Activated CD4-positive, alpha-beta T cell treated with anti-CD3 and anti-CD28 coated beads, Interleukin-2, Interleukin-4, amounts not matched to agents 100 ng/mL and 50 ng/mL, durations not matched to agents 16 hours and 8 hours (primary cell): ENCODE measurements at regions not wholly inside any gene's neighbourhood (a gene's known extent, or its start where the extent isn't known, plus 50 kb on each side); places are given as distances from the start of the nearest gene placed in this dataset.
"Not testable (repeated sequence)": the region's sequence is repeated elsewhere in the genome, so short reads cannot be mapped to it uniquely, and the experiment has no call there.

Experiments
- DNase-seq: peaks from one replicate; pipeline ENCODE4 v3.0.0-alpha.2; 2020; ENCODE audit warnings: low spot score

DNA sequence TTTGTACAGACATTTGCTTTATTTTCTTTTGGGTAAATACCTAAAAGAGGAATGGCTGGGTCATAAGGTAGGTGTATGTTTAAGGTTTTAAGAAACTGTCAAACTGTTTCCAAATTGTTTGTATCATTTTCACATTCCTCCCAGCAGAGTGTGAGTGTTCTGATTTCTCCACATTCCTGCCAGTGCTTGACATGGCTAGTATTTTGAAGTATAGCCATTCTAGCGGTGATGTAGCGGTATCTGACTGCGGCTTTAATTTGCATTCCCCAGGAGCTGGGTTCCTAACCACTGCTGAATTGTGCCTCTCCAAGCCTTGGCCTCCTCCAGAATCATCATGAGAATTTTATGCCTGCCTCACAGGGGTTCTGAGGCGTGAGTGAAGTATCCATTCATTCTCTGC, 61.8 kb upstream of the ARL4C start:
- DNase-seq: no peak

DNA sequence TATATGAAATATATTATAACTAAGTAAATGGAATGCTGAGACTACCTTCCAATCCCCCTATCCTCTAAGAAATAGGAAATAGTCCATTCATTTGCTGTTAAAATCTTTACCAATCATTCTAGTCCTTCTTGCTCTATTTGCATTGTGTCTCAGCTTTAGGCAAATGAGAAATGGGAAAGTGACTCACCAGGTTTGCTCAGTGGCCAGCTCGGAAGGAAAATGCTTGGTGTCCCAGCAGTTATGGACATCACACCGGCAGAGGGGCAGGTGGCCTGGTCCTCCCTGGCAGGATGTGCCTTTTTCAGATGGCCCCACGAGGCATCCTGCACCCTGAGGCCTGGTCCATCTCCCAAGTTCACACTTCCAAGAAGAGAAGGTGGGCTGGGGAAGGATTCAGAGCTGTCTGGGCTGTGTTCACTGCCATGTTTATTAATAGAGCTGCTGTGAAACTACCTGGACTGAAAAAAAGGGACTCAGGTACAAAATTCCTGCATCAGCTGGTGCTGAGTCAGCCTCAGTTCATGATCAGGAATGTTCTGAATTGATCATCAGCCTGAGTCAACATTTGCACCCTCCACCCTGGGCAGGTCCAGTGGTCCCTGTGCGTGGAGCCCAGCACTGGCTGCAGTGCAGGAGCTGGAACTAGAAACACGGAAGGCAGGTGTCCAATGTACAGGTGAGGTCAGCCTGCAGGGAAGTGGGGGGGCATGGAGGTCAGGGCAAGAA, 60.1 kb upstream of the ARL4C start:
- no peak for DNase-seq

DNA sequence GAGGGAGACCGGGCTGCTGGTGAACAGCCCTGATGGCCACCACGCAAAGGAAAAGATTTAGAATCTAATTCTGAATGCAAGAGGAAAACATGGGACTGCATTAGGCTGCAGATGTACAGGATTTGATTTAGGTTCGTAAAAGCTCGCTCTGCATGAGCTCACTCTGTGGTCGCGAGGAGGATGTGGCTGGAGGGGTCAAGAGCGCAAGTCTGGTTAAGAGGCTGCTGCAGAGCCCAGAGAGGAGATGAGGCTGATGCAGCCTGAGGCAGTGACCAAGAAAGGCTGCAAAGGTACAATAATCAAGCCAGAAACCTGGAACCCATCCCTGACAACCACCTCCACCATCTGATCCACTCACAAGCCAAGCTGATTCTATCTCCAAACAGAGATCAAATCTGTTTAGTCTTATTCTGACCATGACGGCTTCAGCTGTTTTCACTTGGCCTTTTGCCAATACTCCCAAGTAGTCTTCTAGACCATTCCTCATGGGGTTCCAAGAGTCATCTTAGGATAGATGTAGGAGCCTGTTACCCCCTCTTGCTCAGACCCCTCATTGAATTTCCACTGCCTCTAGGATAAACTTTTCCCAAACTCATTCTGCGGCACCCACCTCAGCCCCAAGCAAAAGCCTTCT, 58.9 kb upstream of the ARL4C start:
- DNase-seq: no peak

DNA sequence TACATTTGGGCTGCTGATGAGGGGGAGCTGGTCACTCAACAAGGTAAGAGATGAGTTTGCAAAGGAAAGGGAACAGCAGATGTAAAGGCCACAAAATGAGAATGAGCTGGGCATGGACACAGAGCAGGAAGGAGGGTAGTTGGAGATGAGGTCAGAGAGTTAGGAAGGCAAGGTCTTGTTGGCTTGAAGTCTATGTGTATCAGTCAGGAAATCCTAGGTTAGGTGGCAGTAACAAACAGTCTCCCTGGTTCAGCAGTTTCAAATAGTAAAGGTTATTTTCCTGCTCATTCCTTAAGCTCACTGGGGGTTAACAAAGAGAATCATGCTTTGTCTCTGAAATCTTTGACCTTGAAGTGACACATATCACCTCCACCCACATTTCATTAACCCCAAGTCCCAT, 58.3 kb upstream of the ARL4C start:
- no peak for DNase-seq

DNA sequence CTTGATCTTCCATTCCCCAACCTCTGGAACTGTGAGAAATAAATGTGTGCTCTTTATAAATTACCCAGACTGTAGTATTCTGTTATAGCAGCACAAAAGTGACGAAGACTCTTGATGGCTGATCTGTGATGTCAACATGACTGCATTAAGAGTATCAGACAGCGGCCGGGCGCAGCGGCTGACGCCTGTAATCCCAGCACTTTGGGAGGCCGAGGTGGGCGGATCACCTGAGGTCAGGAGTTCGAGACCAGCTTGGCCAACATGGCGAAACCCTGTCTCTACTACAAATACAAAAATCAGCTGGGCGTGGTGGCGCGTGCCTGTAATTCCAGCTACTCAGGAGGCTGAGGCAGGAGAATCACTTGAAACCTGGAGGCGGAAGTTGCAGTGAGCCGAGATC, 56.3 kb upstream of the ARL4C start:
- not testable (repeated sequence) for DNase-seq

DNA sequence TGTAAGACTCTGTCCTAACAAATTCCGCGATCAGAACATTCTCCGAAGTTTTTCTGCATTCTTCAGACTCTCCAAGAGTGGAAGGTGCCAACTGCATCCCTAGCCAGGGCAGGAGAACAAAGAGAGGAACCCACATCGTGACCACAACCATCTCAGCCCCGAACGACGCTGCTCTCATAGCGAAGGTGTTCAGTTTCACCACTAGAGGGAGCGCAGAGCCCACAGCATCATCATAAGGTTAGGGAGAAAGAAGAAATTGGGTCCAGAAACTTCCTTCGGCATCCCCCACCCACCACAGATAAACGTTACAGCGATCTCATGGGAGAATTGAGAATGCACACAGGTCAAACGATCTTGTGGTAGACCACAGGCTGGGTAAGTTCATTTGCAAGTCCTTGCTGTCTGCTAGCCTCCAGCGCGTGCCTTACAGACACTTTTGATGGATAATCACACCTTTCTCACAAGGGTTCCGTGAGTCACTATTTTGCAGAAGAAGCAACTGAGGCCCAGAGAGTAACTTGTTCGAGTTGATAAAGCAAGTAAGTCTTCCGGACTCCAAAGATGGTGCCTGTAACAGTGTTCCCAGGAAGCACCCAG, 53.7 kb upstream of the ARL4C start:
- DNase-seq: peak; percentile 70

DNA sequence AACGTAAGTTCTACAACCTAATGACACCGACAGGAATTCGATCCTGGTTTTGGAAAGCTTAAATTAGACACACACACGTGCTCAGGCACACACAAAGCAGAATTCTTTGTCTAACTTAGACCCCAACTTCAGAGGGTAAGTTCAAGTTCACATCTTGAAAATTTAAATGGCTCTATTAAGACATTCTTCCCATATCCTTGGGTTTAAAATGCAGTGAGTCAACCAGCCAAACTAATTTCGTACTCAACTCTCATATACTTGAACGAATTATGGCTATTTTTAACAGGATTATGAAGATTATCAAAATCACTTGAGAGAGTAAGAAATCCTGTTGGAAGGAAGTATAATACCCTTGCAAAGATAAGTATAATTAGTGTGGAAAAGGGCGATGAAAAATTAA, 53.2 kb upstream of the ARL4C start:
- no peak for DNase-seq

DNA sequence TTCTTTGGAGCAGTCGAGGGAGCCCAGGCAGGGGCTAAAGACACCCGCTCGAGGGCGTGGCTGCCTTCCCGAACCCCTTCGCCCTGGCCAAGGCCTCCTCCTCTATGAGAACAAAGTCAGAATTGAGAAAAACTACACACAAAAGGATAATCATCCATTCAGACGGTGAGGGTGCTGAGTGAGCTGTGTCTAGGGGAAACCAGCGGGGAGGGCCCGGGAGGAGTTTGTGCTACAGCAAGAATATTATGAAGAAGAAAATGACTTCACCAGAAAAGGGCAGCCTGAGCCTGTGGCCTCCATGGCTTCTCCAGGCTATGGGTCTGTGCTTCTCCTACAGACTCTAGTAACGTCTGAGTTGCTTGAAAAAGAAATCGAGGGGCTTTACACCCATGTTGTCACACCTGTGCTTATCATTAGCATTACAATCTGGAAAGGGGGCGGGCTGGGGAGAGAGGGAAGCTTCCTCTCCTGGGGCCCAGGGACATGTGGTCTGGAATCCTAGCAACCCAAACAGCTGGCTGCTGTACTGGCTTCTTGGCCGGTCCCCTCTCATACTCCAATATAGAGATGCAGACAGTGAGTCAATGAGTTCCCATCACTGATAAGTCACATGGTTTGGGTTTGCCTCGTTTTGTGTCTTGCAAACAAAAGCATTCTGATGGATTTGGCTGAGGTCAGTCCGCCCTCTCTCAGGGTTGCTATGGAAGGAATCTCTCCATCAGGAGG, 52.0 kb upstream of the ARL4C start:
- no peak for DNase-seq

DNA sequence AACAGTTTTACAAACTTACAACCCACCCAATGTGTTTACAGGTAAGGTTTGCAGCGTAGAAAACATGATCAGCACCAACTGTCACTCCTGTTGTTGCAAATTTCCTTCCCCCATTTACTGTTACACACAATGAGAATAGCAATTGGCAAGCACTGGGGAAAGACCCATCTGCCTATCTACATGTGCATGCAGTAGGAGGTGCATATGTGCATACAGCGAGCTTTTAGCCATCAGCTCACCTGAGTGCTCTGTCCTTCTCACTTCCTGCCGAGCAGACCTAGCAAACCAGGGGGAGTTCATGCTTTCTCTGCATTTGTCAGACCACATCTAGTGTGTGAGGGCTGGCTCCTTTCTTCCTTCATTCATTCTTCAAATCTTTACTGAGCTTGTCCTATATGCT, 49.9 kb upstream of the ARL4C start:
- no peak for DNase-seq
